Stromal cell of bone marrow (primary cell): ENCODE measurements at regions not wholly inside any gene's neighbourhood (a gene's known extent, or its start where the extent isn't known, plus 50 kb on each side); places are given as distances from the start of the nearest gene placed in this dataset.
A peak's percentile ranks its signal among the peaks of the same experiment; 100 is the strongest.

ENCODE experiments used
- DNase-seq: peaks from one replicate; pipeline ENCODE4 v3.0.0-alpha.2; 2012; ENCODE audit warnings: low read depth

GRCh38 chr1:90650401-90650800 is 66.7 kb downstream of the BARHL2 start:
- DNase-seq, result no peak

DNA sequence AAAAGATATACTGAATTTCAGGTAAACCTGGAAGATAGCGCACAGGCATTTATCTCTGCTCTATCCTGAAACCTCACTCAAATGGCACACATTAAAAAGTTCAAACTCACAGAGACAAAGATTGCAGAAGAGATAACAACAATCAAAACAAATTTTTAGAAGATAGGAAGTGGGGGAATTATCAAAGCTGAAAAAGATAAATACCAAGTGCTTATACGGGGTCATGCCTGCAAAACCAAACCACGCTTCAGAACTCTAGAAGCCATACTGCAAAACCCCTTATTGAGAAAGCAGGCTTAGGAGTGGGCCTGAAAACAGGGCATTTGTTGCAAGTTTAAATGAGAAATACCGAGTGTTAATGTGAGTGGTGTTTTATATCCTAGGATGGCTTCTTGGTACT is 76.8 kb downstream of the BARHL2 start:
- no peak for DNase-seq

GRCh38 chr1:90622666-90623065 is 94.4 kb downstream of the BARHL2 start:
- DNase-seq, result no peak

DNA sequence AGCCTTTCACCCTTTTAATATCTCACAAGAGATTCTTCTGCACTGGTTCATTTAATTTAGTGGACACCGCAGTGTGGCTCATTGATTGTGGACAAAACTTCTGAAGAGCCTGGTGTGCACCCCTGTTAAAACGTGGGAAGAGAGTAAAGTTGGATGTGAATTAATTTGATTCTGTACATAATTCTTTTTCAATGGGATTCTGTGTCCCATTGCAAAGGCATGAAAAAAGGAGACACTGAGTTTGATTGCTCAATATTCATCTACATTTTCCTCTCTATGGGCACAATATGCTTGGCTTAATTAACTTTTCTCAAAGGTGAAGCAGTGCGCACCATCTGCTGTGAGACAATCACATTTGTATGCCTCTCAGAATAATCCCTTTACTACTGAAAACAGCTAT is 95.1 kb downstream of the BARHL2 start:
- no peak for DNase-seq

DNA sequence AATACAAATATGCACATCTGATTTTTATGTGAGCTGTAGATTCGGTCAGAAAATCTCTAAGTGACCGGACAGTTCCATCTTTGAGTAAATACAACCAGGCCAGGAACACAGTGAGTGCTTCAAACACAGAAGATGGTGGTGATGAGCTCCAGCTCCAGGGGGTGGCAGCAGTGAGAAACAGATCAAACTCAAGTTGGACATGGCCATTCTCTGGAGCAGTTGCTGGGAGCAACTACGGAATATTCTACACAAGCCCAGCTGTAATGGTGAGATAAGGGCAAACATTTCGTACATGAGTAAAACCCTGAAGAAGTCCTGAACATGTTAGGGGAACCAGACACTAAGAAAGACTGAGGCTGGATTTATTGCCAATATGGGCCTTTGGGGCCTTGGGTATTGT is 100.7 kb downstream of the BARHL2 start:
- DNase-seq, result no peak

DNA sequence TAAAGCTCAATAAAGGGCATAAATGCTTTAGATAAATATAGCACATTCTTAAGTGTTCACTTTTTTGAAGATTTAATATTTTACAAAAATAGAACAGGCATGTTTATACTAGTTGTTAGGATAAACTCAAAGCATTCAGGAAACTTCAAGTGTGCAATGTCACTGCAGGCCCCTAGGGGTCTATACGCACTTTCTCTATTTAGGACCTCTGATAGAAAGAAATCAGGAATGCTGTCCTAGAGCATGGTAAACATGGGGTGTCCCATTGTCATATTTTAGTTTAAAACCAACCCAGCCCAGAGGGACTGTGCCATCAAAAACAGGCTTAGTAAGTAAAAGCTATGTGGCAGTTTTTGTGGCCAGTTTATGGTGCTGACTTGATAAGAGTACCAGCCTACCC is 102.2 kb downstream of the BARHL2 start:
- DNase-seq, result no peak

DNA sequence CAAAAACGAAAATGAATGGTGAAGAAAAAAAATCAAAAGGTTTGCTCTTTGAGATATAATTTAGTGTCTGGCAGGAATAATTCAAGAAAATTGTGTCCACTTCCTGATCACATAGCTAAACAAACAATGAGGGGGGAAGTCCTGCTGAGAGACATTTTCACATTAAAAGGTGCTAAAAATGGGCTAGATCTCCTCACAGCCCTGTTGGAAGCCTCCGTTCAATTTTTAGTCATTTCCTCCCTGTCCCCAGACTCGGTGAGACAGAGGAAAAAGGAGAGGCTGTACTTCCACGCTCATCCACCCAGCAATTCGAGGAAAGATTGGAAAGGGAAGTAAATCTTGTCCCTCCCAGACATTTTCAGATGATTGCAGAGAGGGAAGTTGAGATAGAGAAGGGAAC is 103.7 kb downstream of the BARHL2 start:
- no peak for DNase-seq

- no peak for DNase-seq
Measured at GRCh38 chr1:90612033-90612432, 105.1 kb downstream of the BARHL2 start.

- no peak for DNase-seq
Measured at GRCh38 chr1:90607736-90608135, 109.4 kb downstream of the BARHL2 start.

DNA sequence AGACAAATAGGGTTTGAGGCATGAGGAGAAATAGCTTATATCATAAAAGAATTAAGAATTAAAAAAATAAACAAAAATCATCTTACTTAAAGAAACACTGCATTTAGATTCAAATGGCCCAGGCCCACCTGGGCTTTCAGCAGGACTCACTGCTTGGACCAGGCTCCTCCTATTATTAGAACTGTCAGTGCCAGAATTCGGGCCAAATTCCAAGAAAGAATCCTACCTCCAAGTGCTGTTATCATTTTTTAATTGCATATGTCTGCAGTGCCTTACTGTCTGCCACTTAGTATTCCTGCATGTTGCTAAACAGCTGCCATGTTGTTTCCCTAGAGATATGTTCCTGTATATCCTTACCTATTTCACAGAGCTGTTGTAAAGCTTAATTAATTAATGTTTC is 112.0 kb downstream of the BARHL2 start:
- no peak for DNase-seq

DNA sequence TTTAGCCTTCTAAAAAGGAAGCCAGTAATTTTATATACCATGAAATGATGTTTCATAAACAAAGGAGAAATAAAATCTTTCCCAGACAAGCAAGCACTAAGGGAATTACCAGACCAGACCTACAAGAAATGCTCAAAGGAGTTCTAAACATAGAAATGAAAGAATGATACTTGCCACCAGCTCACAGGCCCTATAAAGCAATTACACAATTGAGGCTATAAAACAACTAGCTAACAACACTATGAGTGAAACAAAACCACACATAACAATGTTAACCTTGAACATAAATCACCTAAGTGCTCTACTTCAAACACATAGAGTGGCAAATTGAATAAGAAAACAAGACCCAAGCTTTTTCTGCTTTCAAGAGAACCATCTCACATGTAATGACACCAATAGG is 123.8 kb downstream of the BARHL2 start:
- DNase-seq, result no peak

GRCh38 chr1:90591970-90592356 is 125.1 kb downstream of the BARHL2 start:
- DNase-seq, result no peak

GRCh38 chr1:90591355-90591969 is 125.6 kb downstream of the BARHL2 start:
- DNase-seq, result no peak

DNA sequence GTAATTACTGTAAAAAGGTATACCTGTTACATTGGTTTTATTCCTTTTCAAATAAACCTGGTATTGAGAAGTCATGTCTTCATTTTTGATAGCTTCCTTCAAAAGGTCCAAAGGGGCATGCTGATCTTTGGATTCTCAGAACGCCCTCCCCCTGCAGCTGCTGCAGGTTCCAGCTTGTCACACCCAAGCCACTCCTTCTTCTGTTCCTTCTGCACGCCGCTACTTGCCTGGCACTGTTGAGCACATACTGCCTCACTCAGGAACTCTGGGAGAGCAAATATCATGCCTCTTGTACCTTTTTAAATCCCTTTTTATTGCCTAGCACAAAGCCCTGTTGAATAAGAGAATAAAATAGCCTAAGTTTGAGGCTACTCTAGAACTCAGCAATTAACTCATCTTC is 136.9 kb downstream of the BARHL2 start:
- no peak for DNase-seq

DNA sequence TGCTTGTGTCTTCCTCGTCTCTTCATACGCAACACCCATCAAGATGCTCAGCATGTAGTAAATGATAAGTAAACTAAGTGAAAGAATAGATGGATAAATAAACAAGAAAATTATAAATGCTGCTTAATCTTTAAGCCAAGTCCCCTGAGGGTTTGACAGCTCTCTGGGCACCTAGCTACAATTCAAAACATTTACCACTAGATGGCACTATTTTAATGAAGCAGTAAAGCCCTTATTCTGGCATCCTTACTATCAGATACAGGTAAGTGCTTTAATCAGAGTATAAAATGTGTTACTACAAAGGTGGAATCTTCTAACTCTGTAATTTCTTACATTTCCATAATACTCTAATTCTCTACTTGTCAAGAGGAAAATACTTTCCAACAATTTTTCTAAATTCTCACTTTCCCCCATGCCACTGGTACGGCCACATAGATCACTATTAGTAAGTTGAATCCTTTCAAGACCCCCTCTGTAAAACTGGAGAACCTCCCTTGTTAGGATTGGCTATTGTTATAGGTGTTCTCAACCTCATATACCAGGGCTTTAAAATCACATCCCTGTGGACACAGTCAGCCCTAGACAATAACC is 137.8 kb downstream of the BARHL2 start:
- DNase-seq, result peak; percentile 13

DNA sequence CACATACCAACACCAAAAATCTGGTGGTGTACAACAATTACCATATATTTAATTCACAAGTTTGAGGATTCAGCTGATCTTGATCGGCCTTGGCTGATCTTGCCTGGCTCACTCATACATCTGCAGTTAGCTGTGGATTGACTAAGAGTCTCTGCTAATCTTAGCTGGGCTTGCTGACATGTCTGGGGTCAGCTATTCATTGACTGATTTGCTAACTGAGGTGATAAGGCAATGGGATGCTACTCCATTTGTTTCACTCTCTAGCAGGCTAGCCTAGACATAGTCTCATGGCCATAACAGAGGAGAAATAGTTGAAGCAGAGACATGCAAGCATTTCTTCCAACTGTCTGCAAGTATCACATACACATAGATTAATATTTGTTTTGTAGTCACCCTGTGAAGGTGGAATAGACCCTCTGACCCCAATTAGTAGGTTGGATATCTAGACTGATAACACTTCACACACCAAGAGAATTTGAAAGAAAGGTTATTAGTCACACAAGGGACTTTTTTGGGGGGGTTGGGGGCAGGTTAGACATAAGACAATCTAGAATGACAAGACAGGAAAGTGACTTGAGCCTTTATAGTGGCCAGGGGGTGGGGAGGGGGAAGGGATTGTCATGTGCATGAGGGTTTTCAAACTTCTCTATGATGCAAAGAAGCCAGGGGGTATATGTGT is 142.3 kb downstream of the BARHL2 start:
- no peak for DNase-seq

DNA sequence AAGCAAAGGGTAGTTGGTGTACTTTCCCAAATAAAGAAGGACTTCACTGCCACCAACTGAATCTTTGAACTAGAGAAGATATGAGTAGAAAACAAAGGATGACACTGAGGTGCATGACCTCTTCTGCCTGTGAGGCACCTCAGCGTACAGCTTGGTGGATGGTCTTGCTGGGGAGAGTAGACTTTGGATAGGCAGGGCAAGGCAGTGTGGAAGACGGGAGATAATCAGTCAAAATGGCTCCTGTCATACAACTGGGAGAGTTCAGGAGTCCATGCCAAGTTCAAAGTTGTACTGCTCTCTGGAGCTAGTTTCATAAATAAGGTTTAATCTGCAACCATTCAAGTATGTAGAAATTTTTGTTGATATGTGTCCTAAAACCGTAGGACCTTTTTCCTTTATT is 143.4 kb downstream of the BARHL2 start:
- DNase-seq, result no peak

DNA sequence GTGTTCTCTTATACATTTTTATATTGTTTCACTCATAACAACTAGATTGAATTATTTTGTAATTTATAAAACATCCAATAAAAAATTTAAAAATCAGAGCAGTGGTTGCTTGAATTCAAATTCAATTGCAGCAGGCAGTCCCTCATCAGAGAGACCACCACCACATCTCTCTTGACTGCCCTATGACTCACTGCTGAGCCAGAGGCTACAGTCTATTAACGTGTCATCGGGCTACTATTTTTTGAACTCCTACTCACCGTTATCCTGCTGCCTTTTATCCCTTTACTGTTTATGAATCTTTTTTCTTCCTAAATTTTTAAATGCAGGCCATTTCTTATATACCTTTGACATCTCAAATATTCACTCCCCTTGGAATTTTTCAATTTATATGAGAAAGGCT is 144.7 kb downstream of the BARHL2 start:
- no peak for DNase-seq

- DNase-seq, result no peak
Measured at GRCh38 chr1:90568436-90568835, 148.7 kb downstream of the BARHL2 start.

DNA sequence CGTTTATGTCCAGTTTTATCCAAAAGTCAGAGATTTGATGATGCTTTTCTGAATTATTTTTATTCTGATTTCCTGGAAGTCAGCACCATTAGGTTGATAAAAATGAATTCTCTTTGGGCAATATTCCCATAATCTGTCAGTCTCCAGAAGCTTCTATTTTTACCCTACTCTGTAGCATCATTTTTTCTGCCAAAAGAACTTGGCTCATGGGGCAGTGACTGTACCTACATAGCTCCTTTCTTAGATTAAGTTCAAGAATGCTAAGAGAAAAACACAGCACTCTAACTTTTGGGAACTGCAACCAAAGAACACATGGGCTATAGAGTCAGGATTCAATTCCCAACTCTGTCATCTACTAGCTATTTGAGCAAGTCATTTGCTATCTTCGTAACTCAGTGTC is 152.9 kb downstream of the BARHL2 start:
- DNase-seq, result no peak

DNA sequence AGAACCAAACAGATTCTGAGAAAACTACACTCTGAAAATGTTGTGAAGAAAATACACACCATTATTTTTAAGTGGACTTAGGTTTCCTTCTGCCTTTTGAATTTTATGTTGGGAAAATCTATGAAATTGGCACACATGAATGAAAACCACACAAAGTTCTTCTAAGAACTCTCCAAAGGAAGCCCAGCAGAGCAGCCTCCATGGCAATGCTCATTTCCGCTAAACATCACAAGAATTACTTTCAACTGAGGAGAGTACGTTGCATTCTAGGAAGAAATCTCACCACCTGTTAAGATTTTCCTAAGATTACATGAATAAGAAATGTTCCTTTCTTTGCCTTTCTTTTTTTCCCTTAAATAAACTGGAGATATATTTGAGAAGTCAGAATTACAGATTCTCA is 154.2 kb downstream of the BARHL2 start:
- no peak for DNase-seq

GRCh38 chr1:90561911-90562310 is 155.2 kb downstream of the BARHL2 start:
- no peak for DNase-seq

DNA sequence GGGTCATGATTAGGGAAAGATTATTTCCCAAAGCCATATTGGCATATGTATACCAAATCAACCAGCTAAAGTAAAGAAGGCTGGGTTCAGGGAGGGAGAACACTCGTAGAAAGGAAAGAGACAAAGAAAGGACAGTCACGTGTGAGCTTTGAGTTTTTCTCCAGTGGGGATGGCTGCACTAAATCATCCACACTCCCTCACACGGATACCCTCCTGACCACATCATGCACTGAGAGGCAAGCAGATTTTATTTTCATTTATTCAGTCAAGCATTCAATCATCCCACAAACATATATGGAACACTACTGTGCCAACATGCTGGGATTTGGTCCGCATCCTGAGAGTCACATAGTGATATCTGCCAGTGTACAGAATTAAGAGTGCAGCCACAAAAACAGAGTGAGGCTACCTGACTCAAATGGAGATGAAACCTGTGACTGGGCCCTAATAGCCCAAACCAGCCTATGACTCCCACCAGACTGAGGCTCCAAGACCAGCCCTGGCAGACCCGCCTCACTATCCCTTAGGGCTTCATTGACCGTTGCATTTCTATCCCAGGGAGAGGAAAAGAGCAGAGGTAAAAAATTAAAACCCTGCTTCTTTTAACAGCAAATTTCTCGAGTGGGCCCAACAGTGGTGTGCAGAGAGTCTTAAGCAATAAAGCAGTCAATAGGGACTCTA is 155.9 kb downstream of the BARHL2 start:
- no peak for DNase-seq
